IPS-18a (cell line): ENCODE measurements at regions not wholly inside any gene's neighbourhood (a gene's known extent, or its start where the extent isn't known, plus 50 kb on each side); places are given as distances from the start of the nearest gene placed in this dataset.

ENCODE experiments used
- H3K27ac ChIP-seq: one replicate; pipeline ENCODE4 v1.5.1; 2013; ENCODE audit warnings: low read length
- H3K27me3 ChIP-seq: one replicate; pipeline ENCODE4 v1.6.1; 2013; ENCODE audit warnings: mild to moderate bottlenecking, low read length; ENCODE audit not compliant: control insufficient read depth, insufficient read depth
- H3K36me3 ChIP-seq: one replicate; pipeline ENCODE4 v1.6.1; 2013; ENCODE audit warnings: low read depth, low read length; ENCODE audit not compliant: control insufficient read depth
- H3K4me1 ChIP-seq: one replicate; pipeline ENCODE4 v1.6.1; 2013; ENCODE audit warnings: low read depth, low read length; ENCODE audit not compliant: control insufficient read depth
- H3K4me3 ChIP-seq: one replicate; pipeline ENCODE4 v1.5.1; 2013; ENCODE audit warnings: low read length
- H3K9ac ChIP-seq: one replicate; pipeline ENCODE4 v1.6.1; 2013; ENCODE audit warnings: mild to moderate bottlenecking, low read length, moderate library complexity
- H3K9me3 ChIP-seq: one replicate; pipeline ENCODE4 v1.6.1; 2013; ENCODE audit warnings: low read depth, low read length; ENCODE audit not compliant: control insufficient read depth

DNA sequence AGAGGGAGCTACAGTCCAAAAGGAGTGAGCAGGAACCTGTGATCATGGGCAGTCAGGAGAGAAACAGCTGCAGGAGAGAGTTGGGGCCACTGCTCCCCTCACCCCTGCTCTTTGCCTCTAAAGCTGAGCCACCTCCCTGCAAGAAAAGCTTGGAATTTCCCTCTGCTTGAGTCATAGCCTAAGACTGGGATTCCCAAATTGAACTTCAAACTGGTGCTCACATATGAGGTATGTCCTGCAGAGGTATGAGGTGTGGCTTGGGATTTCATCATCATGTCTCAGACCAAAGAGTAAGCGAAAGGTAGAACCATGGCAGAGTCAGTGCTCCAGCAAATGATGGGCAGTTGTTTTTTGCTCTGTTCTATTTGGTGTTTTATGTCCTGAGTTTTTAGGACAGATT, 237.1 kb upstream of the NRP1 start:
- Histone ChIP-seq H3K27me3 (no peaks in the 10 kb centered on the region), H3K4me3 (no peak overlapping the region), H3K27ac (no peak overlapping the region), H3K9ac (no peak overlapping the region), H3K36me3 (no peaks in the 10 kb centered on the region), H3K9me3 (no peaks in the 10 kb centered on the region), H3K4me1 (peaks cover 5% of the 10 kb centered on the region)

DNA sequence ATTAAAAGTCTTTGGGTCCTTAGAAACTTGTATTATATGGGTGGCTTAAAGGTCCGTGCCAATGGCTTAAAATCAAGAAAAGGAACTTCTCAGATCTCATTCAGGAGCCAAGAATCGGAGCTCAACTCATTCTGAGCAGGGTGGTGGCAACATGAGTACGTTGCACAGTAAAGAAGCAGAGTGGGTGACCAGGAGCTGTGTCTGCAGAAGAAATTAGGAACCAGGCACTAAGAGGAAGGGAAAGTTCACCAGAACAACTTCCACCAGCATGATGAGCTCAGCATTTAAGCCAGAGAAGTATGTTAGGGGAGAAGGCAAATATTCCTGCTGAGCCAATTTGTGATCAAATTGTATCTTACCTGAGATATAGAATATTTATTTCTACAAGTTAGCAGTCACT, 236.0 kb upstream of the NRP1 start:
- Histone ChIP-seq H3K9me3 (no peaks in the 10 kb centered on the region), H3K4me1 (peaks cover 11% of the 10 kb centered on the region), H3K27me3 (no peaks in the 10 kb centered on the region), H3K27ac (no peak overlapping the region), H3K36me3 (no peaks in the 10 kb centered on the region), H3K4me3 (no peak overlapping the region), H3K9ac (no peak overlapping the region)

DNA sequence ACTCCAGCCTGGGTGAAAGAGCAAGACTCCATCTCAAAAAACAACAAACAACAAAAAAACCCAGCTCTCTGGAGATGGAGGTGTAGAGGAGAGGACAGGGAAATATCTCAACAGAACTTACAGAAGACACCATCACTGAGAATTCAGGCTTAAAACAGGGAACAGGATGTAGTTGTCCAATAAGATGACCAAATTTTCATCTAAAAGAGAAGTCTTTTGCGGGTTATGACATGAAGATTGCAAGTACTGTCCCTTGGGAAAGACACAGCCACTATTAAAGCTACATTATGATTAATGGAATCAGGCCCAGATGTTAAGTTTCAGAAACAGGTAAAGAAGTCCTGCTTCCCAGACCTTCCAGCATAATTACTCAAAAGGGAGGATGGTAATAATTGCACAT, 235.2 kb upstream of the NRP1 start:
- Histone ChIP-seq H3K27me3 (no peaks in the 10 kb centered on the region), H3K4me1 (peaks cover 15% of the 10 kb centered on the region)

DNA sequence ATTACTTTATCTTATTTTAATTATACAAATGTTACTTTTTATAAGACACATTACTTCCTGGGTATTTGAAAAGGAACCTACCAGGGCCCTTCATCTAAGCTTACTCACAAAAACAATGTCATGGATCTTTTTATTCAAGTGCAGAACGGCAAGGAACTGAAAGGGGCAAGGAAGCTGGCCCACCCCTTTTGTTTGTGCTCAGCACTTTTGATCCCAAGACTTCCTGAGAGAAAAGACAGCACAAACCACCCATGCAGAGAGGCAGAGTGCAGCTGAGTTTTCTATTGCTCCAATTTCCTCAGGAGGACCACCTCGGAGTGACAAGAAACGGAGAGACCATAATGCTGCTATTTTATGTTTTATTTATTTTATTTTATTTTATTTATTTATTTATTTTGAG, 232.0 kb upstream of the NRP1 start:
- no peaks in the 10 kb centered on the region for H3K9me3 ChIP-seq
- H3K4me3 ChIP-seq, result no peak overlapping the region
- H3K4me1 ChIP-seq, result peaks cover 15% of the 10 kb centered on the region
- H3K27ac ChIP-seq, result no peak overlapping the region
- no peaks in the 10 kb centered on the region for H3K36me3 ChIP-seq
- no peak overlapping the region for H3K9ac ChIP-seq
- H3K27me3 ChIP-seq, result no peaks in the 10 kb centered on the region

More for the DNA sequence above, 235.2 kb upstream of the NRP1 start:
- H3K36me3 ChIP-seq, result no peaks in the 10 kb centered on the region
- no peak overlapping the region for H3K4me3 ChIP-seq
- no peaks in the 10 kb centered on the region for H3K9me3 ChIP-seq
- H3K9ac ChIP-seq, result no peak overlapping the region
- H3K27ac ChIP-seq, result no peak overlapping the region

DNA sequence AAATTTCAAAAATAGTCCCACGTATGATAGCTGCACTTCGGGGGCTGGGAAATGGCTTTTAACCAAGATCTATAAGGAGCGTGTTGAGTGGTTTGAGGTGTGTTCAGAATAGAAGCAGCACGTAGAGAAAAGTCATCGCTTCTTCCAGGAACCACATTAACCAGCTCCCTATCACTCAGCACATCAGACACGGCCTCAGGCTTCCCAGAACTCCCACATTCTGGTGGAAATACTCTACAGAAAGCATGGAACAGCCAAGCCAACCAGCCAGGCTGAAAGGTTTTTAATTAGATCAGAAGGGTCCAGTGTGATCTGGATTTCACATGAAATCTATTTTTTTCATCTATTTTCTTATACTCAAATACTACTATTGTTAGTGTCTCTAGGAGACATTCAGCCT, 231.5 kb upstream of the NRP1 start:
- H3K27me3 ChIP-seq, result no peaks in the 10 kb centered on the region
- peak overlapping the region; percentile 17 for H3K4me3 ChIP-seq
- no peaks in the 10 kb centered on the region for H3K9me3 ChIP-seq
- H3K27ac ChIP-seq, result no peak overlapping the region
- H3K9ac ChIP-seq, result no peak overlapping the region
- H3K4me1 ChIP-seq, result peaks cover 15% of the 10 kb centered on the region
- no peaks in the 10 kb centered on the region for H3K36me3 ChIP-seq

DNA sequence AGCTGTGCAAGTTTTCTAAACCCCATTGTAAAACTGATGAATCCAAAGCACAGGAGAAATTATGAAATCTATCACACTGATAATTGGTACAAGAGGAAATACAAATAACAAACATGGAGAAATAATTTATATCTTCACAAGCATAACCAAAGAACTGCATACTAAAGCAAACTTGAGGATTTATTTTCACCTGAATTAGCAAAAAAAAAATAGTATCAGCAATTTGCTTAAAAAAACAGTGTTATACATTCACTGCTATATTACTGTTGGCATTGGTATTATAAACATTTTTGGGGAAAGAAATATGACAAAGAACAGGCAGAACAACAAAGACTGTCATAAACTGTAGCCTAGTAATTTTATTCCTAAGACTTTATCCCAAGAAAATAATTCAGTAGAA, 230.8 kb upstream of the NRP1 start:
- Histone ChIP-seq H3K36me3 (no peaks in the 10 kb centered on the region), H3K27ac (no peak overlapping the region), H3K9me3 (no peaks in the 10 kb centered on the region), H3K27me3 (no peaks in the 10 kb centered on the region), H3K9ac (no peak overlapping the region), H3K4me3 (no peak overlapping the region), H3K4me1 (peaks cover 15% of the 10 kb centered on the region)

DNA sequence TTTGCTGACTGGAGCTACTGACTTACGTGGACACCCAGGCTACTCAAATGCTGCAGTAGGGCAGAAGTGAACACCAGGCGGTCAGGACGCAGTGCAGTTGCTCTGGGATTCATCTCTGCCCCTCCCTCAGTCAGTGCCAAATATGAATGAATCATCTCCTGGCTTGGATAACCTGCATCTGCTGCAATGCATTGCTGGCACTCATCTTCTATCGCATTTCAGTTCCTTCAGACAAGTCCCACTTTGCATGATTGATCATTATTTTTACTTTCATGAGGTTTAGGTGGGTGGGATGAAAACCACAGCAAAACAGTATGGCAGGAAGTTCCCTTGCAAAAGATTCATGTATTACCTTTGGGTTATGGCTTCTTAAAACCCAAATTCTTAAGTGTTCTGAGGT, 224.6 kb upstream of the NRP1 start:
- Histone ChIP-seq H3K27me3 (no peaks in the 10 kb centered on the region), H3K9ac (no peak overlapping the region), H3K9me3 (no peaks in the 10 kb centered on the region), H3K36me3 (no peaks in the 10 kb centered on the region), H3K4me3 (no peak overlapping the region), H3K4me1 (peaks cover 6% of the 10 kb centered on the region), H3K27ac (no peak overlapping the region)

DNA sequence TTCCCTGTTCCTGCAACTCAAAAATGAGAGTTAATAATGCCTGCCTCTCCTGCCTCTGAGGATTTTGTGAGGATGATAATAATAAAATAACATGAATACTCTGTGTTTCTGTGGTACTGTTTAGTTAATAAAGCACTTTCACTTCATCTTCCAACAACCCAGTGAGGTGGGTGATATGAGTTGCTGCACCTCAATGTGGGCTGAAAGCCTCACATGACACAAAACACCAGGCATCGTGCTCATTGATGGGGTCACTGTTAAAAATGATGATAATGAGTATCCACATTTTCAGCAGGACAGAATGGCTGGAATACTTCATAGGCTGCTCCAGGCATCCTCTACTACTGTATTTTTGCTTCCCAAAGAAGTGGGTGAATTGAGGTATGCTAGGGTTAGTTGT, 222.8 kb upstream of the NRP1 start:
- no peak overlapping the region for H3K9ac ChIP-seq
- no peaks in the 10 kb centered on the region for H3K36me3 ChIP-seq

DNA sequence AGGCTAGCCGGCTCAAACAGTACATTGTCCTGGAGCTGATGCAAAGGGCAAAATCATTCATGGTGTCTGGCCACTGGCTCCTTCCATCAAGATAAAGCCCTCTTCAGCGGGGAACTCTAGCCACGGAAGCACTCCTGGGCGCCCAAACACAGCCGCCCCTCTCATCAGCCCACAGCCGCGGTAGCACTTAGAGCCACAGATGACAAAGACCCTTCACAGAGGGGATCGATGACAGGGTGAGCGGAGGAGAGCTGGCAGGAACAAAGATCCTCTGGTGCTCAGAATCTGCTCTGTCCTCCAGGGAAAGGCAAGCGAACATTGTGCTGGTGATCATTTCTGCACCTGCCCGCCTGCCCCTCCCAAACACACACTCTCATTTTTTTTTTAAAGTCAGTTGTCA, 222.2 kb upstream of the NRP1 start:
- Histone ChIP-seq H3K9ac (no peak overlapping the region), H3K27me3 (no peaks in the 10 kb centered on the region), H3K4me1 (peaks cover 22% of the 10 kb centered on the region), H3K9me3 (no peaks in the 10 kb centered on the region), H3K36me3 (no peaks in the 10 kb centered on the region), H3K27ac (no peak overlapping the region), H3K4me3 (no peak overlapping the region)

More for the DNA sequence above, 222.8 kb upstream of the NRP1 start:
- Histone ChIP-seq H3K27ac (no peak overlapping the region), H3K9me3 (no peaks in the 10 kb centered on the region), H3K27me3 (no peaks in the 10 kb centered on the region), H3K4me1 (peaks cover 22% of the 10 kb centered on the region), H3K4me3 (no peak overlapping the region)

DNA sequence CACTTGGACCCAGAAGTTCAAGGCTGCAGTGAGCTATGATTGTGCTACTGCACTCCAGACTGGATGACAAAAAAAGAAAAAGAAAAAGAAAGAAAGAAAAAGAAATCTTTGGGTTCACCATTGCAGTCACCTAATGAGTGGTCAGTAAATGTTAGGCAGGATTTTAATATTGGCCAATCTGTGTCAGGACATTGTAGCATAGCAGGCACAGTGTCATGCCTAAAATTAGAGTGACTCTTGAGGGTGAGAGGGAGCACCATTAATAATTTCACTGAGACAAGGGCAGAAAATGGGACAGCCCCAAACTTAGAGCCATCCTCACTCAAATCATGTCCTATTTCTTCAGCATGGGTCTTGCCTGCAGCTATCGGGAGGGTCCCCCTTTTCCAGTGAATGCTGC, 221.6 kb upstream of the NRP1 start:
- Histone ChIP-seq H3K36me3 (no peaks in the 10 kb centered on the region), H3K27ac (no peak overlapping the region), H3K9me3 (no peaks in the 10 kb centered on the region), H3K9ac (no peak overlapping the region), H3K4me1 (peaks cover 22% of the 10 kb centered on the region), H3K27me3 (no peaks in the 10 kb centered on the region), H3K4me3 (no peak overlapping the region)

DNA sequence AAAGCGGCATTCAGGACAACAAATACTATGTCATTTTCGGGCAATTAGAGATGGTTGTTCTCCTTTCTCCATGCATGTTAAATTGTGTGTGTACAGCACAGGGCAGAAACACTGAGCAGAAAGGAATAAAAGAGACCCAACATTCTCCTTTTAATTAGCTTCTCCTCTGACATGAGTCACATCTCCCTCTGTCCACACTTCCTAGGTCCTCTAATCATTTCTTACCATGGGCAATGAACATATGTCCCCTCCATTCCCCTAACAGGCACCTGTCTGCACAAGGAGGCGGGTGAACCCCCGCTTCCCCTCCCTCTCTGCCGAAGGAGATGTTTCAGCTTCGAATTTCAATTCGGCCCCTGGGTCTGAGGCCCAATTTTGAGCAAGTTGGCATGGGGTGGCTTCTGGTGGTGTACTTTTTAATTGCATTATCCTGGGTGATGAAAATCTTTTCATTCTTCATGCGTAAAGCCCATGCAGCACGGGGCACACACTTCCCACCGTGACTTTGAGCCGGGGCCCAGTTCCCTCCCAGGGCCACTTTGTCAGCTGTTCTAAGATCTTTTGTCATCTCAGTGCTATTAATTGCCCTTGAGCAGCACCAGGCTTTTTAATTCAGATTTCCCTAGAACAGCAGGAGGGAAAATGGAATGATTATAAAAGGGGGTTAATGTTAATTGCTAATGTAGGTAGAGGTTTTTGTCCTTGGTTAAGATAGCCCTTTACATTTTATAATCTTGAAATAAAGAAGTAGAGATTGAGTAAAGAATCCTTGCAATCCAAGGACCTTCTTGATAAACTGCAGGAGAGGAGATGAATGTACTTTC, 219.5 kb upstream of the NRP1 start:
- no peaks in the 10 kb centered on the region for H3K27me3 ChIP-seq

DNA sequence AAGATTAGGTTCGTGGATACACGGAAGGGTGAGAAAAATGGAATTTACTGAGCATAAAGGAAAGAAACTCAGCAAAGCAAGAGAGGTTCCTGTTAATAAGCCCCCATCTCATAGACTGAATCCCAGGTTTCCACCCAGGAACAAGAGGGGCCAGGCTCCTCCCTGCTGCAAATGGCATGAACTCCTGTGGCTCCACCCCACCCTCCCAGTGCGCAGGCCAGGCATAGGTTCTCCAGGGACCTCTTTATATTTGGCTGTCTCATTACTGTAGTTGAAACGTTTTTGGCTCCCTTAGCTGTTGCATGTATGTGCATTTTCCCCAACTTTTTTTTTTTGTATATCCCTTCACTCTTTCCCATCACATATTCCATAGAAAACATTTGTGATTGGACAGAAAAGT, 217.8 kb upstream of the NRP1 start:
- Histone ChIP-seq H3K9me3 (no peaks in the 10 kb centered on the region), H3K27me3 (no peaks in the 10 kb centered on the region), H3K9ac (no peak overlapping the region), H3K4me1 (peaks cover 22% of the 10 kb centered on the region), H3K4me3 (no peak overlapping the region), H3K36me3 (no peaks in the 10 kb centered on the region), H3K27ac (no peak overlapping the region)

More for the DNA sequence above, 219.5 kb upstream of the NRP1 start:
- peaks cover 22% of the 10 kb centered on the region for H3K4me1 ChIP-seq
- H3K4me3 ChIP-seq, result peak overlapping the region; percentile 6
- no peaks in the 10 kb centered on the region for H3K36me3 ChIP-seq
- no peaks in the 10 kb centered on the region for H3K9me3 ChIP-seq
- no peak overlapping the region for H3K9ac ChIP-seq
- H3K27ac ChIP-seq, result no peak overlapping the region
